Body of pancreas (tissue), 4 donors: ENCODE measurements at regions not wholly inside any gene's neighbourhood (a gene's known extent, or its start where the extent isn't known, plus 50 kb on each side); places are given as distances from the start of the nearest gene placed in this dataset.

Source experiments
- POLR2A ChIP-seq, 3 donors: fragments of 450-650 bp; IDR thresholded peaks; one replicate each; pipeline ENCODE4 v1.6.1; 2016; ENCODE audit warnings: antibody characterized with exemption in 3 of 3, mild to moderate bottlenecking in 2 of 3
- TF ChIP-seq, protein P1 (sequence below), 7 experiments: fragments of 450-650 bp in 4 of 7; fragments of 200-600 bp in 3 of 7; sonication (generic) in 3 of 7; IDR thresholded peaks; one replicate each; pipeline ENCODE4 v1.5.1; 2016 to 2019; ENCODE audit warnings: antibody characterized with exemption in 7 of 7

DNA sequence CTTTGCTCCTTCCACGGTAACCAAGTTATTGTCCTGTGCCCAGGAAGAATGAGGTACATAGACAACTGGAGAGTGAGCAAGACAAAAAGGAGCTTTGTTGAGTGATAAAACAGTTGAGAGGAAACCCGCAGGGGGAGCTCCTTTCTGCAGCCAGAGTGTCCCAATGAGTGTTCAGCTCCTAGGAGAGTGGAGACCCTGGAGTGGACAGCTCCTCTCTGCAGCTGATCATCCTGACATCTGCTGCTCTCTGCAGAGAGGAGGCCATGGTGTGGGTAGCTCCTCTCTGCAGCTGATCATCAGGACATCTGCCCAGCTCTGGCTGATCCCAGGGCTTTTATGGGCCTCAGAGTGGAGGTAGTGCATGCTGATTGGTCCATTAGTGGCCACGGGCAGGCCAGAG, 53.4 kb upstream of the PCDH15 start:
- TF ChIP-seq, protein P1, sequence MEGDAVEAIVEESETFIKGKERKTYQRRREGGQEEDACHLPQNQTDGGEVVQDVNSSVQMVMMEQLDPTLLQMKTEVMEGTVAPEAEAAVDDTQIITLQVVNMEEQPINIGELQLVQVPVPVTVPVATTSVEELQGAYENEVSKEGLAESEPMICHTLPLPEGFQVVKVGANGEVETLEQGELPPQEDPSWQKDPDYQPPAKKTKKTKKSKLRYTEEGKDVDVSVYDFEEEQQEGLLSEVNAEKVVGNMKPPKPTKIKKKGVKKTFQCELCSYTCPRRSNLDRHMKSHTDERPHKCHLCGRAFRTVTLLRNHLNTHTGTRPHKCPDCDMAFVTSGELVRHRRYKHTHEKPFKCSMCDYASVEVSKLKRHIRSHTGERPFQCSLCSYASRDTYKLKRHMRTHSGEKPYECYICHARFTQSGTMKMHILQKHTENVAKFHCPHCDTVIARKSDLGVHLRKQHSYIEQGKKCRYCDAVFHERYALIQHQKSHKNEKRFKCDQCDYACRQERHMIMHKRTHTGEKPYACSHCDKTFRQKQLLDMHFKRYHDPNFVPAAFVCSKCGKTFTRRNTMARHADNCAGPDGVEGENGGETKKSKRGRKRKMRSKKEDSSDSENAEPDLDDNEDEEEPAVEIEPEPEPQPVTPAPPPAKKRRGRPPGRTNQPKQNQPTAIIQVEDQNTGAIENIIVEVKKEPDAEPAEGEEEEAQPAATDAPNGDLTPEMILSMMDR (IDR thresholded peaks at IDR 0.05): no peak
- TF ChIP-seq POLR2A (IDR thresholded peaks at IDR 0.05): no peak
